GM18505 (cell line): ENCODE measurements at regions not wholly inside any gene's neighbourhood (a gene's known extent, or its start where the extent isn't known, plus 50 kb on each side); places are given as distances from the start of the nearest gene placed in this dataset.
A peak's percentile ranks its signal among the peaks of the same experiment; 100 is the strongest.
"Not testable (repeated sequence)": the region's sequence is repeated elsewhere in the genome, so short reads cannot be mapped to it uniquely, and the experiment has no call there.

ENCODE experiments used
- ATAC-seq: cut with Tn5 transposase; IDR thresholded peaks from one replicate; pipeline ENCODE4 v1.9.1; 2021; ENCODE audit not compliant: unreplicated experiment
- POLR2A ChIP-seq: IDR thresholded peaks from 4 replicates; pipeline ENCODE4 v1.6.1; 2011; ENCODE audit warnings: borderline replicate concordance; ENCODE audit not compliant: insufficient read depth, insufficient read length; ENCODE audit errors: extremely low read depth

DNA sequence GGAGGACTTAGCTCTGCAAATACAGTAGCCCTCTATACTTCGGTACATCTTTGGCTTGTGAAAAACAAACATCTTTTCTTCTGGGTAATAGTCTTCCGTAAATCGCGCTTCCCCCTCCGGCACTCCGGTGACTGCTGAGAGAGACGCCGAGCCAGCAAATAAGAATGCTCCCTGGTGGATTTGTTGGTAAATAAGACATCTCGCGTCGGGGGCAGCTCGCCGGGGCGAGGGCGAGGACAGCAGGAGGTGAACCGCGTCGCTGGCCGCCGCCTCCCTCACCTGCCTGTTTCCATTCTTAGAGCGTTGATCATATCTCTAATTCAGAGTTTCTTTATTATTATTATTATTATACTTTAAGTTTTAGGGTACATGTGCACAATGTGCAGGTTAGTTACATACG, 117.6 kb downstream of the PMAIP1 start:
- no peak for ATAC-seq
- TF ChIP-seq POLR2A: no peak

- not testable (repeated sequence) for ATAC-seq
Observed at GRCh38 chr18:60015826-60016225, 116.0 kb downstream of the PMAIP1 start.

GRCh38 chr18:60013148-60013547, 113.4 kb downstream of the PMAIP1 start:
- not testable (repeated sequence) for ATAC-seq

DNA sequence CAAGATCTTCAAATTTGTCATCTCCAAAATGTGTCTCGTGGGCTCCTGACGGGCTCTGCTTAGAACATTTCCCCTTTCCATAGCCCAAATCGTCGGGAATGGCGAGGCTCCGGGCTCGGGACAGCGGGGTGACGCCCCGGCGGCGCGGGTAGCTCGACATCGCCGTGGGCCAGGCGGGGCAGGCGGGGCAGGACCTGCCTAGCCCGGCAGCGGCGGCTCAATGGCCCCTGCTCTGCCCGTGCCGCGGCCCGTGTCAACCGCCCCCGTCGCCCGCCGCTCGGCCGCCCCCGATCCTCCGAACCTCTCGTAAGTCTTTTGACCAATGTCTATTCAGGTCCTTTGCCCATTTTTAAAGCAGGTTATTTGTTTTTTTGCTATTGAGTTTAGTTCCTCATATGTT, 111.2 kb downstream of the PMAIP1 start:
- TF ChIP-seq POLR2A: no peak
- ATAC-seq: no peak

GRCh38 chr18:60010513-60010912, 110.7 kb downstream of the PMAIP1 start:
- no peak for TF ChIP-seq POLR2A
- ATAC-seq: no peak

GRCh38 chr18:60007661-60008060, 107.9 kb downstream of the PMAIP1 start:
- ATAC-seq: no peak

GRCh38 chr18:60003610-60004185, 103.9 kb downstream of the PMAIP1 start:
- no peak for TF ChIP-seq POLR2A
- ATAC-seq: no peak

More at GRCh38 chr18:60007661-60008060, 107.9 kb downstream of the PMAIP1 start:
- no peak for TF ChIP-seq POLR2A

GRCh38 chr18:59996370-59996966, 96.7 kb downstream of the PMAIP1 start:
- no peak for TF ChIP-seq POLR2A
- peak; percentile 85 for ATAC-seq

DNA sequence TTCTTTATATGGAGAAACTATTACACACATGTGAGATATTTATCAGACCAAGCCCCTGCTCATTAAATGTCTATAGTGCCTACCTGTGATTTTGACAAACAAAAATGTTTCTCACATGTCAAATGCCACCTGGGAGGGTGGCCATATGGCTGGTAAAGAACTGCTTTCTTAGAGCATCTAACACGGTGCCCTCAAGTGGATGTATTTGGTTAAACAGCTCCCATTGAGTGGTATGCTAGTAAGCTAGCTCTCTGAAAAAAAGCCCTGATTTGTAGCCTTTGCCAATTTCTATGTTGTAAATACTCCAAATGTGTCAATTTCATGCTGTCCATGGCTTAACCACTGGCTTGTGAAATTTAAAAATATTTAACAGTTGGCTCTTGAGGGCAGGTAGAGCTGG, 94.6 kb downstream of the PMAIP1 start:
- peak; percentile 75 for ATAC-seq

GRCh38 chr18:59993560-59993959, 93.8 kb downstream of the PMAIP1 start:
- TF ChIP-seq POLR2A: no peak
- ATAC-seq: no peak

More for the DNA sequence above, 94.6 kb downstream of the PMAIP1 start:
- no peak for TF ChIP-seq POLR2A

DNA sequence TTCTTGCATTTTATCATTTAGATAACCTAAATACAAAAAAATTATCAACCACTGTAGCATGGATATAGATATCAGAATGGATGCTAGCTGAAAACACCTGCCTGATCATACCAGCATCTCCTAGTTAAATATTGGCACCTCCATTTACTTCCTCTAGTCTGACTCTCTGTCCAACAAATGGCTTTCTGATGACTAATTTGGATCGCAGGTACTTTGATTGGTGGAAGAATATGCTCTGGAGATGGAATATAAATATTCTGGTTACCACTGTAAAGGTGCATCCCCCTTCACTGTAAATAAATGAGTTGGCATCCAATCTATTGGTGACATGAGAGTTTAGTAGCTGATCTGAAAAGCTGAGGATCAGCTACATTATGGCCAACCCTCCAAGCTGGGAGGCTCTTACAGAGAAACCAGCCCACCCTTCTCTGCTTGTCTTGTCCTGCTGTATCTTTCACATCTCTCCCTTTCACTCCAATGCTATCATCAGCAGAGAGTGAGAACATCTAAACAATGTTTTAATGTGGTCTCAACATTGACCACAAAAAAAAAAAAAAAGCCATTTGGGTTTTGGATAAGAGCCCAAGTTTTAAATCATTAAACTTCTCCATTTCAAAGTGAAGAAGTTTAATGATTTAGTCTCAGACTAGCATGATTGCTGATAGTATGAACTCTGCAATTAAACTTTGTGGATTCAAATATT, 90.5 kb downstream of the PMAIP1 start:
- no peak for TF ChIP-seq POLR2A
- no peak for ATAC-seq

DNA sequence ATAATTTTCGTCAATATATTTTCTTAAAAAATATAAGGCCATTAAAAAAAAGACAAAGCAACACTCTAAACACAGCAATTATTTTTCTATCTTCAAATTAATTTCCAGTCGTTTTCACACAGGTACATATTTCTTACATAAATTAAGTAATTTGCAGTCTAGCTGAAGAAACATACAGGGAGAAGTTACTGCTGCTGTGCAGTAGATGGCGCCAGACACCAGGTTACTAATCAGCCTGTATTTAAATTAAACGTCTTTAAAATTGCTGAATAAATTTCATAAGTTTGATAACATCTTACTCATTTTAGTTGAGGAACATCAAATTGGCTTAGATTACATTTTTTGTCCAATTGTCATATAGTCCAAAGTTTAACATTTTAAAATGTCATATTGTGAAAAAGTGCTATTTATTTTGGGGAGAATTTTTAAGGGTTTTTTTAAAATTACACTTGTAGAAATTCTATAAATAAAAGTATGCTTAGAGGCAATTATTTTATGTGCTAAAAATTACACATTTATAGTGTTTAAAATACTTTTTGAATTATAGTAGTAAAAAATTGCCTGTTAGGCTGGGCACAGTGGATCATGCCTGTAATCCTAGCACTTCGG, 88.4 kb downstream of the PMAIP1 start:
- no peak for TF ChIP-seq POLR2A
- no peak for ATAC-seq

GRCh38 chr18:59987102-59987501, 87.3 kb downstream of the PMAIP1 start:
- no peak for TF ChIP-seq POLR2A
- ATAC-seq: no peak

GRCh38 chr18:59986139-59986538, 86.3 kb downstream of the PMAIP1 start:
- no peak for TF ChIP-seq POLR2A
- ATAC-seq: no peak
